H1 (cell line): ENCODE measurements at regions not wholly inside any gene's neighbourhood (a gene's known extent, or its start where the extent isn't known, plus 50 kb on each side); places are given as distances from the start of the nearest gene placed in this dataset.

Experiments used
- CTCF ChIA-PET: fragments of 300-600 bp; sonication (Branson Sonifier 250); formaldehyde crosslinking; loops from one replicate; lab custom pipeline; 2021; ENCODE audit not compliant: partially characterized antibody; lab: Charles Lee
- POLR2A ChIA-PET: fragments of 300-600 bp; sonication (Branson Sonifier 250); formaldehyde crosslinking; loops from one replicate; lab custom pipeline; 2021; ENCODE audit warnings: inconsistent platforms; ENCODE audit not compliant: partially characterized antibody; lab: Charles Lee
- DNase-seq, 2 experiments: peaks; one replicate each; pipeline versions ENCODE4 v3.0.0 to v3.0.0-alpha.2; 2010 to 2022; ENCODE audit warnings: low spot score in 2 of 2, low read depth in 1 of 2, mixed read lengths in 1 of 2
- FAIRE-seq: peaks from 2 replicates; lab custom pipeline; 2011; peaks lifted over from hg19 to GRCh38; lab: Jason Lieb, UNC
- H2AFZ ChIP-seq: 2 replicates; pipeline ENCODE4 v1.8.1; 2012; ENCODE audit warnings: low read length, inconsistent platforms
- H2AK5ac ChIP-seq: 2 replicates; pipeline ENCODE4 v1.6.1; 2013; ENCODE audit warnings: low read depth, low read length
- H2BK120ac ChIP-seq: replicated peaks from 2 replicates; pipeline ENCODE3; 2013; ENCODE audit warnings: low read depth, low read length, inconsistent platforms
- H2BK12ac ChIP-seq: 2 replicates; pipeline ENCODE4 v1.6.1; 2013; ENCODE audit warnings: low read depth, low read length
- H2BK15ac ChIP-seq: 2 replicates; pipeline ENCODE4 v1.6.1; 2013; ENCODE audit warnings: low read length
- H2BK20ac ChIP-seq: 2 replicates; pipeline ENCODE4 v1.6.1; 2013; ENCODE audit warnings: low read length
- H2BK5ac ChIP-seq: 2 replicates; pipeline ENCODE4 v1.6.1; 2013; ENCODE audit warnings: low read depth, low read length
- H3K14ac ChIP-seq: 2 replicates; pipeline ENCODE4 v1.6.1; 2013; ENCODE audit warnings: inconsistent platforms; ENCODE audit not compliant: insufficient read length
- H3K18ac ChIP-seq: 2 replicates; pipeline ENCODE4 v1.6.1; 2013; ENCODE audit warnings: low read length; ENCODE audit errors: extremely low read depth
- H3K23ac ChIP-seq: 2 replicates; pipeline ENCODE4 v1.6.1; 2013; ENCODE audit warnings: inconsistent platforms; ENCODE audit not compliant: insufficient read length
- H3K23me2 ChIP-seq: 2 replicates; pipeline ENCODE4 v1.6.1; 2013; ENCODE audit warnings: low read depth, low read length
- H3K27ac ChIP-seq: 2 replicates; pipeline ENCODE4 v1.6.1; 2011; ENCODE audit warnings: low read depth, low read length, inconsistent platforms
- H3K27me3 ChIP-seq, 4 experiments: replicated peaks in 1 of 4; 1 replicate in 1 of 4; 2 replicates in 3 of 4; pipeline versions ENCODE4 v1.6.1 to v1.8.1; 2011 to 2013; ENCODE audit warnings: low read length in 3 of 4, mild to moderate bottlenecking in 3 of 4, inconsistent platforms in 2 of 4, mixed read lengths in 2 of 4, moderate library complexity in 1 of 4; ENCODE audit not compliant: control insufficient read depth in 3 of 4, insufficient read depth in 3 of 4; ENCODE audit errors: extremely low read depth in 1 of 4
- H3K36me3 ChIP-seq, 4 experiments: 2 replicates each; pipeline versions ENCODE4 v1.6.1 to v1.8.1; 2011 to 2013; ENCODE audit warnings: mild to moderate bottlenecking in 4 of 4, low read length in 3 of 4, moderate library complexity in 2 of 4, control low read depth in 1 of 4, inconsistent platforms in 1 of 4; ENCODE audit not compliant: insufficient read depth in 4 of 4, control insufficient read depth in 2 of 4
- H3K4ac ChIP-seq: replicated peaks from 2 replicates; pipeline ENCODE3; 2013; ENCODE audit warnings: low read length, low read depth, mixed read lengths, inconsistent platforms; ENCODE audit not compliant: insufficient read length
- H3K4me1 ChIP-seq, 4 experiments: replicated peaks in 1 of 4; 1 replicate in 1 of 4; 2 replicates in 3 of 4; pipeline versions ENCODE4 v1.6.1 to v1.8.1; 2011 to 2013; ENCODE audit warnings: low read length in 3 of 4, inconsistent platforms in 2 of 4, mixed read lengths in 1 of 4; ENCODE audit not compliant: insufficient read depth in 4 of 4, control insufficient read depth in 3 of 4
- H3K4me2 ChIP-seq, 2 experiments: 2 replicates each; pipeline versions ENCODE4 v1.6.1 to v1.8.1; 2011 to 2013; ENCODE audit warnings: low read depth in 2 of 2, low read length in 2 of 2, control low read depth in 1 of 2, inconsistent platforms in 1 of 2, mild to moderate bottlenecking in 1 of 2; ENCODE audit not compliant: insufficient read depth in 1 of 2
- H3K4me3 ChIP-seq, 4 experiments: fragments of 200-600, 300-600 bp in 1 of 4; sonication (generic), shearing (Covaris generic), sonication (Bioruptor Twin) in 1 of 4; 2 replicates each; pipeline versions ENCODE4 v1.5.1 to v1.8.1; 2011 to 2016; ENCODE audit warnings: low read length in 4 of 4, low read depth in 3 of 4, control low read depth in 2 of 4, inconsistent platforms in 2 of 4, mild to moderate bottlenecking in 2 of 4, mixed read lengths in 1 of 4, moderate library complexity in 1 of 4; ENCODE audit not compliant: insufficient read depth in 2 of 4; ENCODE audit errors: extremely low read depth in 1 of 4
- H3K56ac ChIP-seq: replicated peaks from 2 replicates; pipeline ENCODE3; 2013; ENCODE audit warnings: low read depth, mild to moderate bottlenecking, mixed read lengths, low read length, inconsistent platforms; ENCODE audit not compliant: insufficient read length
- H3K79me1 ChIP-seq: 2 replicates; pipeline ENCODE4 v1.6.1; 2013; ENCODE audit warnings: low read depth, low read length, control low read depth
- H3K79me2 ChIP-seq, 2 experiments: 2 replicates each; pipeline versions ENCODE4 v1.6.1 to v1.8.1; 2012 to 2013; ENCODE audit warnings: low read length in 2 of 2, mild to moderate bottlenecking in 2 of 2, inconsistent platforms in 1 of 2; ENCODE audit not compliant: insufficient read depth in 2 of 2, control insufficient read depth in 1 of 2
- H3K9ac ChIP-seq, 4 experiments: replicated peaks in 1 of 4; 1 replicate in 1 of 4; 2 replicates in 3 of 4; pipeline versions ENCODE4 v1.6.1 to v1.8.1; 2011 to 2013; ENCODE audit warnings: low read depth in 3 of 4, low read length in 3 of 4, control low read depth in 2 of 4, mild to moderate bottlenecking in 2 of 4, moderate library complexity in 2 of 4, inconsistent platforms in 1 of 4; ENCODE audit errors: extremely low read depth in 1 of 4
- H3K9me3 ChIP-seq, 2 experiments: 2 replicates each; pipeline versions ENCODE4 v1.6.1 to v1.8.1; 2012 to 2013; ENCODE audit warnings: mild to moderate bottlenecking in 2 of 2, moderate library complexity in 2 of 2, control low read depth in 1 of 2, inconsistent platforms in 1 of 2, low read depth in 1 of 2, low read length in 1 of 2, mixed read lengths in 1 of 2; ENCODE audit not compliant: insufficient read depth in 2 of 2
- H4K20me1 ChIP-seq, 2 experiments: replicated peaks in 1 of 2; 2 replicates each; pipeline versions ENCODE3 to v1.8.1; 2011 to 2013; ENCODE audit warnings: inconsistent platforms in 2 of 2, low read length in 2 of 2, mild to moderate bottlenecking in 1 of 2; ENCODE audit not compliant: insufficient read depth in 2 of 2, control insufficient read depth in 1 of 2
- H4K5ac ChIP-seq: 2 replicates; pipeline ENCODE4 v1.6.1; 2013; ENCODE audit warnings: low read length, low read depth, mixed read lengths, inconsistent platforms; ENCODE audit not compliant: insufficient read length
- H4K8ac ChIP-seq: 2 replicates; pipeline ENCODE4 v1.8.0; 2013; ENCODE audit warnings: mild to moderate bottlenecking, moderate library complexity, low read length, inconsistent platforms; ENCODE audit not compliant: insufficient read depth; ENCODE audit errors: extremely low read depth
- H4K91ac ChIP-seq: replicated peaks from 2 replicates; pipeline ENCODE3; 2013; ENCODE audit warnings: low read length, mixed read lengths, inconsistent platforms; ENCODE audit not compliant: insufficient read length
- MAFK ChIP-seq: IDR thresholded peaks from 2 replicates; pipeline ENCODE4 v1.6.1; 2012; ENCODE audit warnings: low read depth, mild to moderate bottlenecking, improper control_type of control experiment, low read length
- POLR2AphosphoS5 ChIP-seq: IDR thresholded peaks from 2 replicates; pipeline ENCODE4 v1.6.1; 2011; ENCODE audit warnings: low read depth, low read length
- WGBS, 2 experiments: shearing (Covaris generic) in 1 of 2; methylation state at CpG; one replicate each; pipeline versions ENCODE4 v1.1.6 to v1.1.7; 2013 to 2015; ENCODE audit warnings: low lambda C conversion rate in 2 of 2, mixed read lengths in 2 of 2, inconsistent platforms in 1 of 2, low coverage in 1 of 2, missing lambda C conversion rate in 1 of 2; ENCODE audit not compliant: insufficient replicate concordance in 2 of 2, insufficient coverage in 1 of 2, insufficient read length in 1 of 2; ENCODE audit errors: extremely low coverage in 1 of 2, missing lambda C conversion rate in 1 of 2; 5-methylcytosine and 5-hydroxymethylcytosine counted together

GRCh38 chr7:24521917-24522623 lies 51.2 kb upstream of the PALS2 start:
- H3K79me1 ChIP-seq, result no peaks in the 10 kb centered on the region
- no peak overlapping the region for H2BK12ac ChIP-seq
- H3K23ac ChIP-seq, result no peak overlapping the region
- no peaks in the 10 kb centered on the region for H3K23me2 ChIP-seq
- H3K18ac ChIP-seq, result no peak overlapping the region
- no peak overlapping the region for H2BK5ac ChIP-seq
- peaks cover 2 to 9% (median 4%) of the 10 kb centered on the region in 4 experiments; a peak in 4 of 7 replicates for H3K4me1 ChIP-seq
- peak overlapping the region; percentile 47; the same call in 1 of the 2 replicates for H2AFZ ChIP-seq
- FAIRE-seq (peak; percentile 50), DNase-seq (no peak)
- H3K27ac ChIP-seq, result no peak overlapping the region
- H3K4me3 ChIP-seq, result peak overlapping the region in 2 of 4 experiments; percentile 2 to 4; a peak in 1 of 8 replicates
- 49% methylated on average over 2 of the region's 2 CpGs; no CpG with 5 or more reads in 1 of the 2 experiments for WGBS, 2 experiments
- H4K91ac ChIP-seq, result no peak overlapping the region
- H3K79me2 ChIP-seq, result no peaks in the 10 kb centered on the region
- no peak overlapping the region for H2BK20ac ChIP-seq
- peak overlapping the region; percentile 23 to 47; a peak in 3 of 4 replicates for H3K4me2 ChIP-seq
- no peak overlapping the region for H3K9ac ChIP-seq
- ChIA-PET POLR2A (no interaction called here), CTCF (interaction anchor here (0.6 to 1.3 kb wide), 7 partner anchors 12 to 547 kb away, joined by 3 to 6 read pairs (median 3); no protein-coding TSS in a partner anchor)
- no peak overlapping the region for H3K56ac ChIP-seq
- H3K9me3 ChIP-seq, result no peaks in the 10 kb centered on the region; a peak in 1 of 4 replicates
- H4K5ac ChIP-seq, result no peak overlapping the region
- H2AK5ac ChIP-seq, result no peak overlapping the region
- no peak overlapping the region for H3K14ac ChIP-seq
- H2BK15ac ChIP-seq, result no peak overlapping the region
- H3K4ac ChIP-seq, result no peak overlapping the region
- H4K20me1 ChIP-seq, result no peaks in the 10 kb centered on the region
- no peaks in the 10 kb centered on the region for H3K27me3 ChIP-seq
- no peak overlapping the region for H2BK120ac ChIP-seq
- no peaks in the 10 kb centered on the region for H3K36me3 ChIP-seq
- no peak overlapping the region for H4K8ac ChIP-seq
- no peak for TF ChIP-seq POLR2AphosphoS5
- TF ChIP-seq MAFK, result no peak
